AG09319 (cell line): ENCODE measurements at regions not wholly inside any gene's neighbourhood (a gene's known extent, or its start where the extent isn't known, plus 50 kb on each side); places are given as distances from the start of the nearest gene placed in this dataset.

Source experiments
- DNase-seq: peaks from one replicate; pipeline ENCODE4 v3.0.0-alpha.2; 2010; ENCODE audit warnings: low read depth; ENCODE audit errors: extremely low read depth
- CTCF ChIP-seq: IDR thresholded peaks from 2 replicates; pipeline ENCODE4 v1.5.1; 2011; ENCODE audit warnings: low read depth, mild to moderate bottlenecking, inconsistent platforms, low read length, moderate library complexity

DNA sequence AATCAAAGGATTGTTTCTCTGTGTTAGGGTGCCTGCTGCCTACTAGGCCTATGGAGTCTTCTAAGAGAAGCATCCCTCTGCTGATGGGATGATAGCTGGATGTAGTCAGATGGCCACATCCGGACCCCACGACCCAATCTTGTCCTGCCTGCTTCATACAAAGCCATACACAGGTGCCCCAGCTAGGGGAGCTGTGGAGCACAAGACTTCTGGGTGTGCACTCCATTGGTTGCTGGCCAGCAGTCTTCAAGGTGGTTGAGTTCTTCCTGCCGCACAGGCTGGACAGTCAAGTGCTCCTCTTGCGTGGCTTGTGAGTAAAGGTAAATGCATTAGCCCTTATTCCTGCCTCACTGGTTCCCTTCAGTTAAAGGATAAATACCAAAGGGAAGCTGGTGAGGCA is 120.2 kb downstream of the TEX36 start:
- no peak for TF ChIP-seq CTCF
- no peak for DNase-seq

DNA sequence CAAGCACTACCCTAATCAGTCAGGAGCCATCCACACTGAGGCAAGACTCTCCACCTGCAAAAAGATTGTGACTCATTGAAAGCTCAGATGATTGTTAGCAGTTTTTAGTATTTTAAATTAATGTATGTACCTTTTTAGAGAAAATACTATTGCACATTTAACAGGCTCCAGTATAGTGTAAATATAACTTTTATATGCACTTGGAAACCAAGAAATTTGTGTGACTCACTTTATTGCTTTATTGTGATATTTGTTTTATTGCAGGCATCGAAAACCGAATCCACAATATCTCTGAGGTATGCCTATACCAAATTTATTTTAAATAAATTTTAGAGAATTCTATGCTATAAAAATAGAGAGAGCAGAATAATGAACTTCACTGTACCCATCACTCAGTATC is 122.0 kb downstream of the TEX36 start:
- no peak for TF ChIP-seq CTCF
- no peak for DNase-seq

- TF ChIP-seq CTCF = no peak
- DNase-seq = no peak
Observed at GRCh38 chr10:125559210-125559609, 123.8 kb downstream of the TEX36 start.

GRCh38 chr10:125557801-125558505 is 125.0 kb downstream of the TEX36 start:
- no peak for DNase-seq
- TF ChIP-seq CTCF = no peak

DNA sequence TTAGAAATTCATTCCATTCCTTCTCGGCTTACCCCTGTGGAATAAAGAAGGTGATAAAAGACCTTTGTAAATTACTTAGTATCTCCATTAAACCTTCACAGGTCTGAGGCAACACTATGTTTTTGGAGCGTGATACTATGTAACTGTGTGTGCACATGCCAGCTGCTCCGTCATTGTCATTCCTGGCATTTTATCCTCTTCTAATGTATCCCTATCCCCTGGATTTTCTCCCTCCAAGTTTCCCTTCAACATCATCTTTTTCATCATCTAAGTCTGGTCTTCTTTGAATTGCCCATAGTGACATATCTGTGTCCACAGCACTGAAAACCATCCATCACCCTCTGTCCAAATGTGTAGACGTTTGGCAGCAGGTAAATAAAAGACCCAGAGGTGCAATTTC is 125.7 kb downstream of the TEX36 start:
- no peak for TF ChIP-seq CTCF
- no peak for DNase-seq

GRCh38 chr10:125556882-125557281 is 126.1 kb downstream of the TEX36 start:
- TF ChIP-seq CTCF = no peak
- DNase-seq = no peak

DNA sequence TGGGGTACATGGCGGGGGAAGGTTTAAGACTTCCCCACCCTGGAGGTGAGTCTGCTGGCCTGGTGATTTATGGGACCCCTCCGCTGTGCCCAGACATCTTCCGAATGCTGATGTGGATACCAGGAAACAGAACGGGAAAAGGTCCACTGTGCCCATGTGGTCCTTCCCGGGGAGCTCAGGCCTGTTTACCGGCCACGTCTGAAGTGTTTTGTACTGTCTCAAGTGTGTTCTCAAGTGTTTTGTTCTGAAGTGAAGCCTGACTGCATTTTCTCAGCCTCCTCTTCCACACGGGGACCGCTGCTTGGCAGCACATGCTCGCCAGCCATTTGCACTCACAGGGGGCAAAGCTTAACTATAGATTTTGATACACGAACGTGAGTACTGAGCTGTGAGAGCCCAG is 127.2 kb downstream of the TEX36 start:
- TF ChIP-seq CTCF = no peak
- no peak for DNase-seq
